GM23248 (cell line): ENCODE measurements at regions not wholly inside any gene's neighbourhood (a gene's known extent, or its start where the extent isn't known, plus 50 kb on each side); places are given as distances from the start of the nearest gene placed in this dataset.

Experiments
- DNase-seq: peaks from one replicate; pipeline ENCODE4 v3.0.0-alpha.2; 2015
- H2AFZ ChIP-seq: fragments of 200-600 bp; sonication (generic); 2 replicates; pipeline ENCODE4 v1.6.1; 2016; ENCODE audit warnings: antibody characterized with exemption
- H3F3A ChIP-seq: fragments of 200-600 bp; sonication (generic); 2 replicates; pipeline ENCODE4 v1.6.1; 2016; ENCODE audit warnings: mild to moderate bottlenecking, antibody characterized with exemption, mixed run types; ENCODE audit not compliant: insufficient read depth
- H3K27ac ChIP-seq: fragments of 200-600 bp; sonication (generic); 2 replicates; pipeline ENCODE4 v1.5.1; 2016; ENCODE audit warnings: mild to moderate bottlenecking
- H3K27me3 ChIP-seq: fragments of 200-600 bp; sonication (generic); replicated peaks from 2 replicates; pipeline ENCODE4 v1.6.1; 2016; ENCODE audit warnings: mild to moderate bottlenecking; ENCODE audit not compliant: insufficient read depth
- H3K36me3 ChIP-seq: fragments of 200-600 bp; sonication (generic); 2 replicates; pipeline ENCODE4 v1.6.1; 2016; ENCODE audit warnings: low read depth, mild to moderate bottlenecking
- H3K4me1 ChIP-seq: fragments of 200-600 bp; sonication (generic); 2 replicates; pipeline ENCODE4 v1.6.1; 2016; ENCODE audit warnings: mild to moderate bottlenecking; ENCODE audit not compliant: insufficient read depth
- H3K4me2 ChIP-seq: fragments of 200-600 bp; sonication (generic); one replicate; pipeline ENCODE4 v1.6.1; 2016; ENCODE audit warnings: mild to moderate bottlenecking; ENCODE audit not compliant: unreplicated experiment
- H3K4me3 ChIP-seq: fragments of 200-600 bp; sonication (generic); 2 replicates; pipeline ENCODE4 v1.5.1; 2016; ENCODE audit warnings: mild to moderate bottlenecking
- H3K79me2 ChIP-seq: fragments of 200-600 bp; sonication (generic); 2 replicates; pipeline ENCODE4 v1.6.1; 2016; ENCODE audit warnings: mild to moderate bottlenecking; ENCODE audit not compliant: insufficient read depth
- H3K9ac ChIP-seq: fragments of 200-600 bp; sonication (generic); 2 replicates; pipeline ENCODE4 v1.6.1; 2016; ENCODE audit warnings: mild to moderate bottlenecking
- H3K9me2 ChIP-seq: fragments of 200-600 bp; sonication (generic); 2 replicates; pipeline ENCODE4 v1.6.1; 2016; ENCODE audit warnings: mixed run types, mild to moderate bottlenecking, moderate library complexity; ENCODE audit not compliant: insufficient read depth
- H3K9me3 ChIP-seq: fragments of 200-600 bp; sonication (generic); one replicate; pipeline ENCODE4 v1.6.1; 2017; ENCODE audit warnings: low read depth
- H4K20me1 ChIP-seq: fragments of 200-600 bp; sonication (generic); 2 replicates; pipeline ENCODE4 v1.6.0; 2016; ENCODE audit not compliant: insufficient read depth
- EZH2 ChIP-seq: fragments of 200-600 bp; sonication (generic); IDR thresholded peaks from 2 replicates; pipeline ENCODE4 v1.6.1; 2018; ENCODE audit warnings: antibody characterized with exemption, mild to moderate bottlenecking; ENCODE audit not compliant: insufficient read depth, poor library complexity, severe bottlenecking
- EZH2phosphoT487 ChIP-seq: fragments of 200-600 bp; sonication (generic); IDR thresholded peaks from 2 replicates; pipeline ENCODE4 v1.6.1; 2018; ENCODE audit warnings: antibody characterized with exemption, moderate library complexity, mild to moderate bottlenecking, low read depth; ENCODE audit not compliant: insufficient read depth
- WGBS, 2 experiments: methylation state at CpG; one replicate each; pipeline ENCODE4 v1.1.6; 2015 to 2017; ENCODE audit warnings: low lambda C conversion rate in 2 of 2, low coverage in 1 of 2; ENCODE audit errors: missing lambda C conversion rate in 2 of 2; 5-methylcytosine and 5-hydroxymethylcytosine counted together
- in situ Hi-C: fragments of 300-500 bp; cut with MboI; formaldehyde crosslinking; loops from 2 replicates; pipeline ENCODE4 v1.15.0; 2020

- DNase-seq, result no peak
- WGBS, 2 experiments, result 64 to 72% methylated on average over 4 of the region's 4 CpGs
- Histone ChIP-seq H3K9me3 (no peaks in the 10 kb centered on the region), H3K27ac (no peak overlapping the region), H3F3A (no peaks in the 10 kb centered on the region), H3K27me3 (no peaks in the 10 kb centered on the region), H3K79me2 (no peaks in the 10 kb centered on the region), H3K36me3 (no peaks in the 10 kb centered on the region), H3K9ac (no peak overlapping the region), H3K4me2 (no peak overlapping the region), H3K9me2 (no peaks in the 10 kb centered on the region), H3K4me1 (no peaks in the 10 kb centered on the region), H3K4me3 (no peak overlapping the region), H2AFZ (no peak overlapping the region), H4K20me1 (no peaks in the 10 kb centered on the region)
- in situ Hi-C loops, result no loop called here
- TF ChIP-seq EZH2, result no peak
- TF ChIP-seq EZH2phosphoT487, result no peak
These were observed 223.7 kb upstream of the GRAMD2B start for GRCh38 chr5:126199467-126199866.

GRCh38 chr5:126208691-126209090, 214.5 kb upstream of the GRAMD2B start:
- in situ Hi-C loops, result no loop called here

GRCh38 chr5:126210955-126211354, 212.3 kb upstream of the GRAMD2B start:
- Histone ChIP-seq H3K4me2 (no peak overlapping the region), H3K4me3 (no peak overlapping the region), H3K9me3 (no peaks in the 10 kb centered on the region), H3K9ac (no peak overlapping the region), H3K27me3 (no peaks in the 10 kb centered on the region), H3F3A (no peaks in the 10 kb centered on the region), H2AFZ (no peak overlapping the region), H3K79me2 (no peaks in the 10 kb centered on the region), H3K36me3 (no peaks in the 10 kb centered on the region), H3K27ac (no peak overlapping the region), H3K9me2 (no peaks in the 10 kb centered on the region), H3K4me1 (no peaks in the 10 kb centered on the region), H4K20me1 (no peaks in the 10 kb centered on the region)
- WGBS, 2 experiments, result 52 to 57% methylated on average over 6 of the region's 6 CpGs
- DNase-seq, result no peak
- TF ChIP-seq EZH2phosphoT487 (no peak), EZH2 (no peak)
- in situ Hi-C loops, result no loop called here

More at GRCh38 chr5:126208691-126209090, 214.5 kb upstream of the GRAMD2B start:
- no peak for DNase-seq
- Histone ChIP-seq H3K36me3 (no peaks in the 10 kb centered on the region), H3K9me3 (no peaks in the 10 kb centered on the region), H4K20me1 (no peaks in the 10 kb centered on the region), H3K4me1 (no peaks in the 10 kb centered on the region), H3K79me2 (no peaks in the 10 kb centered on the region), H3K27ac (no peak overlapping the region), H3K4me2 (no peak overlapping the region), H3F3A (no peaks in the 10 kb centered on the region), H3K9ac (no peak overlapping the region), H3K27me3 (no peaks in the 10 kb centered on the region), H3K9me2 (no peaks in the 10 kb centered on the region), H3K4me3 (no peak overlapping the region), H2AFZ (no peak overlapping the region)
- 46 to 58% methylated on average over 3 to 4 of the region's 4 CpGs for WGBS, 2 experiments
- TF ChIP-seq EZH2phosphoT487 (no peak), EZH2 (no peak)

- in situ Hi-C loops, result no loop called here
- Histone ChIP-seq H3K27me3 (no peaks in the 10 kb centered on the region), H3K9ac (no peak overlapping the region), H4K20me1 (no peaks in the 10 kb centered on the region), H3K4me3 (no peak overlapping the region), H3F3A (no peaks in the 10 kb centered on the region), H3K9me3 (no peaks in the 10 kb centered on the region), H3K9me2 (no peaks in the 10 kb centered on the region), H2AFZ (no peak overlapping the region), H3K79me2 (no peaks in the 10 kb centered on the region), H3K27ac (no peak overlapping the region), H3K4me2 (no peak overlapping the region), H3K36me3 (no peaks in the 10 kb centered on the region), H3K4me1 (no peaks in the 10 kb centered on the region)
- no peak for DNase-seq
- TF ChIP-seq EZH2phosphoT487 (no peak), EZH2 (no peak)
These were observed 203.6 kb upstream of the GRAMD2B start for GRCh38 chr5:126219616-126220015.

- Histone ChIP-seq H3K9me3 (no peaks in the 10 kb centered on the region), H3K4me1 (no peaks in the 10 kb centered on the region), H3K36me3 (no peaks in the 10 kb centered on the region), H4K20me1 (no peaks in the 10 kb centered on the region), H3K9ac (no peak overlapping the region), H2AFZ (no peak overlapping the region), H3K27me3 (no peaks in the 10 kb centered on the region), H3K27ac (no peak overlapping the region), H3K9me2 (no peaks in the 10 kb centered on the region), H3K4me3 (no peak overlapping the region), H3F3A (no peaks in the 10 kb centered on the region), H3K79me2 (no peaks in the 10 kb centered on the region), H3K4me2 (no peak overlapping the region)
- DNase-seq, result no peak
- TF ChIP-seq EZH2, result no peak
- no peak for TF ChIP-seq EZH2phosphoT487
- in situ Hi-C loops, result no loop called here
- WGBS, 2 experiments, result 70 to 73% methylated on average over 10 to 11 of the region's 11 CpGs
These were observed 202.5 kb upstream of the GRAMD2B start for GRCh38 chr5:126220725-126221124.
